Activated T-helper 17 cell treated with anti-CD3 and anti-CD28 coated beads, Interleukin-2, amount 50 U/mL, for 72 hours (primary cell): ENCODE measurements at regions not wholly inside any gene's neighbourhood (a gene's known extent, or its start where the extent isn't known, plus 50 kb on each side); places are given as distances from the start of the nearest gene placed in this dataset.

Experiments
- ATAC-seq: fragments of 150-1000 bp; cut with Tn5 transposase; replicated peaks from 2 replicates; pipeline ENCODE4 v1.10.0; 2021; ENCODE audit warnings: mild to moderate bottlenecking, moderate library complexity
- H3K27ac Mint-ChIP-seq: one replicate; pipeline ENCODE4 v1.8.0; 2022; ENCODE audit warnings: mixed read lengths
- H3K27me3 Mint-ChIP-seq: one replicate; pipeline ENCODE4 v1.8.0; 2022; ENCODE audit warnings: mixed read lengths
- H3K36me3 Mint-ChIP-seq: one replicate; pipeline ENCODE4 v1.8.0; 2022; ENCODE audit warnings: low read depth, mild to moderate bottlenecking, mixed read lengths
- H3K4me1 Mint-ChIP-seq: one replicate; pipeline ENCODE4 v1.8.0; 2022; ENCODE audit warnings: mixed read lengths
- H3K4me3 Mint-ChIP-seq: one replicate; pipeline ENCODE4 v1.8.0; 2022; ENCODE audit warnings: mild to moderate bottlenecking, mixed read lengths
- H3K9me3 Mint-ChIP-seq: one replicate; pipeline ENCODE4 v1.8.0; 2022; ENCODE audit warnings: mixed read lengths

- no peak overlapping the region for H3K27ac Mint-ChIP-seq
- H3K36me3 Mint-ChIP-seq: no peaks in the 10 kb centered on the region
- ATAC-seq: no peak
- H3K4me1 Mint-ChIP-seq: no peaks in the 10 kb centered on the region
- H3K4me3 Mint-ChIP-seq: no peak overlapping the region
- H3K9me3 Mint-ChIP-seq: no peaks in the 10 kb centered on the region
- H3K27me3 Mint-ChIP-seq: peaks cover 16% of the 10 kb centered on the region
Measured at GRCh38 chr20:60505423-60505822, 547.2 kb downstream of the CDH26 start.

- H3K4me3 Mint-ChIP-seq: no peak overlapping the region
- no peaks in the 10 kb centered on the region for H3K36me3 Mint-ChIP-seq
- no peak for ATAC-seq
- no peaks in the 10 kb centered on the region for H3K4me1 Mint-ChIP-seq
- no peak overlapping the region for H3K27ac Mint-ChIP-seq
- peaks cover 12% of the 10 kb centered on the region for H3K27me3 Mint-ChIP-seq
- H3K9me3 Mint-ChIP-seq: no peaks in the 10 kb centered on the region
Measured at GRCh38 chr20:60506061-60506460, 547.8 kb downstream of the CDH26 start.

GRCh38 chr20:60507087-60507694, 549.0 kb downstream of the CDH26 start:
- no peak overlapping the region for H3K4me3 Mint-ChIP-seq
- no peaks in the 10 kb centered on the region for H3K9me3 Mint-ChIP-seq
- no peak overlapping the region for H3K27ac Mint-ChIP-seq
- H3K36me3 Mint-ChIP-seq: no peaks in the 10 kb centered on the region
- H3K4me1 Mint-ChIP-seq: no peaks in the 10 kb centered on the region
- ATAC-seq: no peak
- peaks cover 13% of the 10 kb centered on the region for H3K27me3 Mint-ChIP-seq

GRCh38 chr20:60509407-60509806, 551.2 kb downstream of the CDH26 start:
- Mint-ChIP-seq H3K27ac (no peak overlapping the region), H3K27me3 (peaks cover 17% of the 10 kb centered on the region), H3K9me3 (peaks cover 5% of the 10 kb centered on the region), H3K4me1 (no peaks in the 10 kb centered on the region), H3K36me3 (no peaks in the 10 kb centered on the region), H3K4me3 (no peak overlapping the region)
- no peak for ATAC-seq

DNA sequence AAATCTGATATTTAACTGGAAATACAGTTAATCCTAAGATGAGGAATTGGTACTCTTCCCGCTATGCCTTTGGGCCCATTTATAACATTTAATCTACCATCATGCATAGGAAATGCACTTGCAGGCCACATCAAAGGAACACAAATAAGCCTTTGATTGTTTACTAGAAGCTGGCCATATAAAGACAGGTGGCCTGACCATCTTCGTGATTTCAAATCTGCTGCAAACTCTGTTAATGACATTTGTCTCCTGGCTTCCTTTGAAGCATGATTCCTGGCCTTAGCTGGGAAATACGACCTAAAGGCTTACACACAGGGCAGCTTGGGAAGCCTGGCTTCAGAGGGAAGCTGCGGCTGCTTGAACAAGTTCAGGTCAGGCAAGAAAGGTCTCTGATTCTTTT, 552.1 kb downstream of the CDH26 start:
- Mint-ChIP-seq H3K27ac (no peak overlapping the region), H3K4me3 (no peak overlapping the region), H3K4me1 (no peaks in the 10 kb centered on the region), H3K9me3 (peaks cover 5% of the 10 kb centered on the region), H3K36me3 (no peaks in the 10 kb centered on the region), H3K27me3 (peaks cover 17% of the 10 kb centered on the region)
- no peak for ATAC-seq

GRCh38 chr20:60512443-60512842, 554.2 kb downstream of the CDH26 start:
- Mint-ChIP-seq H3K9me3 (peaks cover 5% of the 10 kb centered on the region), H3K36me3 (no peaks in the 10 kb centered on the region), H3K27me3 (peaks cover 12% of the 10 kb centered on the region), H3K27ac (no peak overlapping the region), H3K4me3 (no peak overlapping the region), H3K4me1 (no peaks in the 10 kb centered on the region)
- ATAC-seq: no peak

DNA sequence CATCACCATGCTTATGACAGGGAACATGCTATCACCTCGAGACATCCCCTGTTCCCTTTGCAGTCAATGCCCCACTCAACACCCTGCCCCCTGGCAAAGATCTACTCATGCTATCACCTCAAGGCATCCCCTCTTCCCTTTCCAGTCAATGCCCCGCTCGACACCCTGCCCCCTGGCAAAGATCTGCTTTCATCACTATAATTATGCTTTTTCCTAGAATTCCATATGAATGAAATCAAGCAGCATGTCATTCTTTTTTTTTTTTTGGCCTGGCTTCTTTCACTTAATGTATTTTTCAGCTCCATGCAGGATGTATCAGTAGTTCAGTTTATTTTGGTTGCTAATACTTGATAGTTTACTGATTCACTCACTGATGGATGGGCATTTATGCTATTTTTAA, 554.9 kb downstream of the CDH26 start:
- ATAC-seq: no peak
- Mint-ChIP-seq H3K27ac (no peak overlapping the region), H3K4me1 (no peaks in the 10 kb centered on the region)

DNA sequence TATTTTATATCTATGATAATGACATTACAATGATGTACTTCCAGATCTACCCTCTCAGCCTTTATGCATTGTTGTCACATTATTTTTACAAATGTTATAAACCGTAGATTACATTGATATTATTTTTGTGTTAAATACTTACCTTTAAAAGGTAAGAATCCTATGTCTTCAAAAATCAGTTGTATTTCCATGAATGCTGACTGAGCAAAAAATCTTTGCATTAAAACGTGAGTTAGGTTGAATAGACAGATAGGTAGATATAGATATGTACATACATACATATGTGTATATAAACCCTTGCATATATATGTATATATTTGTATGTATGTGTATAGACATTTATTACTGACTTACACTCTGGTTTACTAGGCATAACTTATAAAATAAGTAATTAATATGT, 558.2 kb downstream of the CDH26 start:
- no peak for ATAC-seq

More for the DNA sequence above, 554.9 kb downstream of the CDH26 start:
- H3K27me3 Mint-ChIP-seq: peaks cover 14% of the 10 kb centered on the region
- H3K36me3 Mint-ChIP-seq: no peaks in the 10 kb centered on the region
- no peak overlapping the region for H3K4me3 Mint-ChIP-seq
- peaks cover 5% of the 10 kb centered on the region for H3K9me3 Mint-ChIP-seq

GRCh38 chr20:60518022-60518421, 559.8 kb downstream of the CDH26 start:
- Mint-ChIP-seq H3K27ac (no peak overlapping the region), H3K27me3 (peaks cover 13% of the 10 kb centered on the region), H3K4me3 (no peak overlapping the region), H3K4me1 (no peaks in the 10 kb centered on the region), H3K36me3 (no peaks in the 10 kb centered on the region), H3K9me3 (peaks cover 3% of the 10 kb centered on the region)
- ATAC-seq: no peak

More for the DNA sequence above, 558.2 kb downstream of the CDH26 start:
- Mint-ChIP-seq H3K27ac (no peak overlapping the region), H3K27me3 (peaks cover 20% of the 10 kb centered on the region), H3K36me3 (no peaks in the 10 kb centered on the region), H3K4me3 (no peak overlapping the region), H3K4me1 (no peaks in the 10 kb centered on the region), H3K9me3 (peaks cover 5% of the 10 kb centered on the region)

DNA sequence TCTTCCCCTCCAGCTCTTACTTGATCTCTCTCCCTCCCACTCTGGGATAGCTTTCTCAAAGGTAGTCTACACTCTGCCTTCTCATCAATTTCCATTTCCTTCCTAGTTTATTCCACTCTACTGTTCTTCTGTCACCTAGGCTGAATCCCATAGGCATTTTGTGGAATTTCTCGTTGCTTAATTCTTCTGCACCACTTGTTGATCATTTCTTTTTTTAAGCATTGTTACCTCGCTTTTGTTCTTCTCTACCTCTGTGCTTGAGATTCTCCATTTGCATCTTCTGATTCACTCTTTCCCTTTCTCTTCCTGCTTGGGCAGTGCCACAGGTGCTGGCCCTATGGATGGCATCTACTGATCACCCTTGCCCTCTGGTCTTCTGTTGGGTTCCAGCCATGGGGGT, 567.2 kb downstream of the CDH26 start:
- no peak overlapping the region for H3K27ac Mint-ChIP-seq
- no peak for ATAC-seq
- no peak overlapping the region for H3K4me3 Mint-ChIP-seq
- no peaks in the 10 kb centered on the region for H3K4me1 Mint-ChIP-seq
- H3K36me3 Mint-ChIP-seq: no peaks in the 10 kb centered on the region
- H3K9me3 Mint-ChIP-seq: peaks cover 13% of the 10 kb centered on the region
- peaks cover 12% of the 10 kb centered on the region for H3K27me3 Mint-ChIP-seq

- Mint-ChIP-seq H3K4me3 (no peak overlapping the region), H3K9me3 (peaks cover 13% of the 10 kb centered on the region), H3K36me3 (no peaks in the 10 kb centered on the region), H3K4me1 (no peaks in the 10 kb centered on the region), H3K27ac (no peak overlapping the region), H3K27me3 (peaks cover 16% of the 10 kb centered on the region)
- no peak for ATAC-seq
Measured at GRCh38 chr20:60527656-60528055, 569.4 kb downstream of the CDH26 start.

- ATAC-seq: no peak
- no peaks in the 10 kb centered on the region for H3K36me3 Mint-ChIP-seq
- H3K27ac Mint-ChIP-seq: no peak overlapping the region
- H3K4me3 Mint-ChIP-seq: no peak overlapping the region
- H3K27me3 Mint-ChIP-seq: peaks cover 16% of the 10 kb centered on the region
- H3K4me1 Mint-ChIP-seq: no peaks in the 10 kb centered on the region
- peaks cover 13% of the 10 kb centered on the region for H3K9me3 Mint-ChIP-seq
Measured at GRCh38 chr20:60528141-60528540, 569.9 kb downstream of the CDH26 start.

- no peak overlapping the region for H3K27ac Mint-ChIP-seq
Measured at GRCh38 chr20:60529149-60529548, 570.9 kb downstream of the CDH26 start.

GRCh38 chr20:60535211-60535610, 577.0 kb downstream of the CDH26 start:
- Mint-ChIP-seq H3K27me3 (peaks cover 16% of the 10 kb centered on the region), H3K36me3 (no peaks in the 10 kb centered on the region), H3K27ac (no peak overlapping the region), H3K4me3 (no peak overlapping the region), H3K9me3 (no peaks in the 10 kb centered on the region), H3K4me1 (no peaks in the 10 kb centered on the region)
- ATAC-seq: no peak

More at GRCh38 chr20:60529149-60529548, 570.9 kb downstream of the CDH26 start:
- Mint-ChIP-seq H3K4me3 (no peak overlapping the region), H3K36me3 (no peaks in the 10 kb centered on the region), H3K9me3 (peaks cover 13% of the 10 kb centered on the region), H3K27me3 (peaks cover 21% of the 10 kb centered on the region), H3K4me1 (no peaks in the 10 kb centered on the region)
- ATAC-seq: no peak

GRCh38 chr20:60540591-60540990, 582.4 kb downstream of the CDH26 start:
- Mint-ChIP-seq H3K9me3 (no peaks in the 10 kb centered on the region), H3K27me3 (no peaks in the 10 kb centered on the region), H3K4me1 (no peaks in the 10 kb centered on the region), H3K4me3 (no peak overlapping the region), H3K36me3 (no peaks in the 10 kb centered on the region), H3K27ac (no peak overlapping the region)
- no peak for ATAC-seq

DNA sequence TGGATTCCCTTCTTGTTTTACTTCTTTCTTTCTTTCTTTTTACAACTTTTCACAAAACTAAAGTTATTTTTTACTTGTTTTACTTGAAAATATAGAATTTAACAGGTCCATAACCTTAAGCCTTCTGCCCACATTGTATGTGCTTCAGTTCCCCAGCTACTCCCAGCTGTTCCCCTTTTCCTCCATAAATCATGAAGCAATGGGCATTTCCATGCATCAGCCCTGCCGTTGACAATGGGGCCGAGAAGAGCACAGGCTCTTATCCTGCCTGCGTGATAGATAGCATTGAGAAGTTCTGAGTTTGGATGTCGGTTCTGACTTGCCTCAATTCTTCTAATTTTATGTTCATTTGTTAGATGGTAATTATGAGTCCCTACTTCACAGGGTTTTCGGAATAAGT, 583.8 kb downstream of the CDH26 start:
- ATAC-seq: no peak
- Mint-ChIP-seq H3K36me3 (no peaks in the 10 kb centered on the region), H3K4me1 (no peaks in the 10 kb centered on the region), H3K27ac (no peak overlapping the region), H3K4me3 (no peak overlapping the region), H3K27me3 (peaks cover 3% of the 10 kb centered on the region), H3K9me3 (peaks cover 4% of the 10 kb centered on the region)
